22Rv1 (cell line): ENCODE measurements at regions not wholly inside any gene's neighbourhood (a gene's known extent, or its start where the extent isn't known, plus 50 kb on each side); places are given as distances from the start of the nearest gene placed in this dataset.

Source experiments
- CTCF ChIP-seq: fragments of 450-650 bp; IDR thresholded peaks from 2 replicates; pipeline ENCODE4 v1.5.1; 2017; ENCODE audit warnings: mild to moderate bottlenecking
- ZFX ChIP-seq: fragments of 450-650 bp; IDR thresholded peaks from 2 replicates; pipeline ENCODE4 v1.6.1; 2017; ENCODE audit warnings: antibody characterized with exemption, borderline replicate concordance

- TF ChIP-seq CTCF: no peak
- TF ChIP-seq ZFX: no peak
Observed at GRCh38 chr9:119802133-119802532, 432.9 kb upstream of the BRINP1 start.
